HG03520 (cell line): ENCODE measurements at regions not wholly inside any gene's neighbourhood (a gene's known extent, or its start where the extent isn't known, plus 50 kb on each side); places are given as distances from the start of the nearest gene placed in this dataset.
"Not testable (repeated sequence)": the region's sequence is repeated elsewhere in the genome, so short reads cannot be mapped to it uniquely, and the experiment has no call there.

Experiments
- ATAC-seq: cut with Tn5 transposase; IDR thresholded peaks from one replicate; pipeline ENCODE4 v1.9.1; 2021; ENCODE audit warnings: mild to moderate bottlenecking, moderate library complexity; ENCODE audit not compliant: unreplicated experiment

- ATAC-seq, result no peak
Measured at GRCh38 chr20:4320291-4320690, 71.2 kb upstream of the ADRA1D start.

- no peak for ATAC-seq
Measured at GRCh38 chr20:4318891-4319290, 69.8 kb upstream of the ADRA1D start.

- ATAC-seq, result not testable (repeated sequence)
Measured at GRCh38 chr20:4310616-4311015, 61.5 kb upstream of the ADRA1D start.

GRCh38 chr20:4306206-4306605, 57.1 kb upstream of the ADRA1D start:
- ATAC-seq, result no peak

GRCh38 chr20:4305091-4305490, 56.0 kb upstream of the ADRA1D start:
- no peak for ATAC-seq

GRCh38 chr20:4304601-4305000, 55.5 kb upstream of the ADRA1D start:
- no peak for ATAC-seq

GRCh38 chr20:4303136-4303535, 54.0 kb upstream of the ADRA1D start:
- no peak for ATAC-seq

- no peak for ATAC-seq
Measured at GRCh38 chr20:4300921-4301320, 51.8 kb upstream of the ADRA1D start.

- no peak for ATAC-seq
Measured at GRCh38 chr20:4300401-4300800, 51.3 kb upstream of the ADRA1D start.

- no peak for ATAC-seq
Measured at GRCh38 chr20:4299773-4300172, 50.7 kb upstream of the ADRA1D start.

- ATAC-seq, result no peak
Measured at GRCh38 chr20:4299216-4299615, 50.1 kb upstream of the ADRA1D start.
